HG02943 (cell line): ENCODE measurements at regions not wholly inside any gene's neighbourhood (a gene's known extent, or its start where the extent isn't known, plus 50 kb on each side); places are given as distances from the start of the nearest gene placed in this dataset.
"Not testable (repeated sequence)": the region's sequence is repeated elsewhere in the genome, so short reads cannot be mapped to it uniquely, and the experiment has no call there.

ENCODE experiments used
- ATAC-seq: cut with Tn5 transposase; IDR thresholded peaks from one replicate; pipeline ENCODE4 v1.9.1; 2021; ENCODE audit warnings: mild to moderate bottlenecking, low read depth, moderate library complexity; ENCODE audit not compliant: unreplicated experiment

DNA sequence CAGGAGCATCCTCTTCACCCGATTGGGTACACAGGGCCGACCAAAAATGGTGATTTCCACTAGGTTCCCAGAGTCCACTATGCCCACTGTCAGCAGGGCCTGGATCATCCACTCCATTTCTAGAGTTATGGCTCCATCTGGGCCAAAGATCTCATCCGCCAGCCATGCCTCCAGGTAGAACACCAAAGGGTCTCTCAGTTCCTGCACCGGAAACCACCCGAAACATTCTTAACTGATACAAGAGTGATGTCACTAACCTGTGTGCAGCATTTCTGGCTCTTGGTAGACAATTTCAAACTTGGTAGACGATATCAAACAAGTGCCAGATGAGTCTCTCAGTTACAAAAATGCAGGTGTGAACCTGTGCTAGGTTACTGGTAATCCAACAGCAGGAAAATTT is 306.1 kb downstream of the BCOR start:
- ATAC-seq, result no peak

DNA sequence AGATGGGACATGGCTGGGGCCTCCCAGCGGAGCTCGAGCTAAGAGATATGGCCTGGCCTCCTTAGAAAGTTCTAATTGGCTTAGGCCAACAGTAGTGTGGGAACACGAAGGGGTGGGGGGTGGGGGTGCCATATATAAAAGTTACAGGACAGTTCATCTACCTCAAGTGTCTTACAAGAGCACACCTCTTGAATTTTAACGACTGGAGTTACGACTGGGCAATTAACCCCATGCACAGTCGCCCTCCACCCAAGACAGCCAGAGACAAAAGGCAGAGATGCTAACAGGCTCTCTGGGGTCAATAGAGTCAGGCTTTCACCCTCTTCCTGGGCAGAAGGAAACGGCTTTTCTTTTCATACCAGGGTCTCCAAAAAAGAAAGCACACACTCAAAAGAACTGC is 302.2 kb downstream of the BCOR start:
- ATAC-seq, result no peak

DNA sequence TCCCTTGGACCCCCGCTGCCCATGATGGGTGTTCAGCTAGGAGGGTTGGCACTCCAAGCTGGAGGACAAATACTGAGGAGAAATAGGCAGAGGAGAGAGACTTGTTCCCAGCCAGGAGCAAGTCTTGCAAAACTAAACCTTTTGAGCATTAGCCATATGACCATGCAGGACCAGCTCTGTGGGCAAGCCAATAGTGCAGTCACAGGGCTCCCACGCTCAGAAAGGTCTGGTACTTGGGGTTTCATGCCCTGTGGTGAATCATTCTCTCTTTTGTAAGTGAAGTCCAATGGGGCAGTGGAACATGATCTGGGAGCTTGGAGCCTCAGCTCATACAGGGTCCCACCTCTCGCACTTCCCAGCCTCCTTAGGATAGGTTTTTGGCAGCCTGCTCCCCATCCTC is 300.9 kb downstream of the BCOR start:
- ATAC-seq, result no peak

GRCh38 chrX:39798488-39798887 is 299.3 kb downstream of the BCOR start:
- not testable (repeated sequence) for ATAC-seq

GRCh38 chrX:39802354-39802753 is 295.4 kb downstream of the BCOR start:
- no peak for ATAC-seq

DNA sequence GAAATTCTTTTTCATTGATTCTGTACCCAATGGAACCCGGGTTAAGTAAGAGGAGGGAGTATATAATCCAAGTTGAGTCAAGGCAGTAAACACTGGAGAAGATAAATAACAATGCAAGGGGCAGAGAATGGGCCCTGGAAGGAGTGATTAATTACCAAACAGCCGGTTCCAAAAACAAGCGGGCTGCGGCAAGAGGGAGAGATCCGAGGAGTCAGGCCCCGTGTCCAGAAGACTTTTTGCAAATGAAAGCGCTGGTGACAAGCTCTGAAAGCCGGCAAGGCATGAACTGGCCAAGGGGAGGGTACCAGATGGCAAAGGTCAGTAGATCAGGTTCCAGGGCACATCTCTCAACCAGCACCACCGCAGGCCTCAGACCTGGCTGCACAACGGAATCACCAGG is 294.9 kb downstream of the BCOR start:
- no peak for ATAC-seq

GRCh38 chrX:39805022-39805421 is 292.7 kb downstream of the BCOR start:
- no peak for ATAC-seq

GRCh38 chrX:39805825-39806224 is 291.9 kb downstream of the BCOR start:
- ATAC-seq, result no peak

DNA sequence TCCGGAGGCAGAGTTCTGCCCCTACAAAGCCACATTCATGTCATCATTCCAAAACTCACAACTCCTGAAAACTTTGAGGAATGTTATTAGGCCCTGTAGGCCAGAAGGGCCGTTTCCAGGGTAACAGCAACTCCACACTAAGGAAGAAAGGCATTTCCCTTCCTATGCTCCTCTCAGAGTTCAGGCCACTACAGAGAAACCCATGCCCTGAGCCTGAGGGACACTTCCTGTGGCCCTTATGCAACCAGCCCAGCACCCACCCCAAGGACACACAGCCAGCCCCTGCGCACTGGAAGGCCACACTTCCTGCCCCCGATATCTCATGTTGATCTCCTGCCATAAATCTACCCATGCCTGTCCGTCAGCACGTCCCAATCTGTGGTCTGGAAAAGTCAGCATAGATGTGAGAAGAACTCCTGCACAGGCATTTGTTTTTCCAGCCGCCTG is 289.3 kb downstream of the BCOR start:
- ATAC-seq, result no peak

- ATAC-seq, result no peak
Observed at GRCh38 chrX:39809331-39809730, 288.4 kb downstream of the BCOR start.

DNA sequence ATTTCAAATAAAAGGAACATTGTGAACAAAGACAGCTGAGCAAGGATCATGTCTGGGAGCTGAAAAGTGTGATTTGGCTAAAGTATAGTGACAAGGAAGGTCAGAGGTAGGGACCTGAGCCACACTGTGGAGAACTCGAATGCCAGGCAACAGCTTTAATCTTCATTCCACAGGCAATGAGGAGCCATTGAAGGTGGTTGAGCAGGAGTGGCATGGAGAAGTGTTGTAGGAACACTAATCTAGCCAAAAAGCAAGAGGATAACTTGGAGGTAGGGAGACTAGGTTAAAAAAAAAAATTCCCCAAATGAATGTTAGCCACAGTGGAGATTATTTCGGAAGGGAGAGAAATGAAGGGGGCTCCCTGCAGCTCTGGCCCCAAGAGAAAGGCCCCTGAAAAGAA is 286.9 kb downstream of the BCOR start:
- no peak for ATAC-seq

GRCh38 chrX:39811376-39811775 is 286.4 kb downstream of the BCOR start:
- ATAC-seq, result no peak

DNA sequence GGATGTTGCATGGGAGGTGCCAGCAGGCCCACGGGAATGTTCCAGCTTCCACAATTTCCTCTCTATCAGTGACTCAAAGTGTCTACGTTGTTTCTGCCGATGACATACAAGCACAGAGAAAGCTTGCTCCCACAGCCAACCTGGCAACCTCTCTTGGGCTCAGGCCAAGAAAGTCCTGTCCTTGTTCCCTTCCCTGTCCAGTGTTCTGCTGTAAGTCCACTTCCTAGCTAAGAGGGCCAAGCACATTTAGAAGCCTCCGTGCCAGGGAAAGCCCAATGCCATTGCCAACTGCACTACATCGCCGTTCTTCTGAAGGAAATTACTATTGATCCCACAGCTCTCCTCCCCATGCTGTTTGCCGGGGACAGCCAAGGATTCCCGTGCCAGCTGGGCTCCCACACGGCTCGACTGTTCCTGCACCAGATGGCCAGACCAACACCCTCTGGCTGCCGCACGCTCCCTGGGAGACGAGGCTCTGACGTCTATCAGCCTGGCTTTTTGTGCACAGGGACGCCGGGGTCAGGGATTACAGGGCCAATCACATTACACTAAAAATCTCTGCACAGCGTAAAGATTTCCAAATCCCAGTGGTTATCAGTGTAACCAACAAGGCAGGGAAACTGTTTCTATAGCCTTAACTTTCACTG is 284.0 kb downstream of the BCOR start:
- no peak for ATAC-seq

- no peak for ATAC-seq
Observed at GRCh38 chrX:39814391-39814790, 283.4 kb downstream of the BCOR start.

- ATAC-seq, result no peak
Observed at GRCh38 chrX:39815631-39816030, 282.1 kb downstream of the BCOR start.

DNA sequence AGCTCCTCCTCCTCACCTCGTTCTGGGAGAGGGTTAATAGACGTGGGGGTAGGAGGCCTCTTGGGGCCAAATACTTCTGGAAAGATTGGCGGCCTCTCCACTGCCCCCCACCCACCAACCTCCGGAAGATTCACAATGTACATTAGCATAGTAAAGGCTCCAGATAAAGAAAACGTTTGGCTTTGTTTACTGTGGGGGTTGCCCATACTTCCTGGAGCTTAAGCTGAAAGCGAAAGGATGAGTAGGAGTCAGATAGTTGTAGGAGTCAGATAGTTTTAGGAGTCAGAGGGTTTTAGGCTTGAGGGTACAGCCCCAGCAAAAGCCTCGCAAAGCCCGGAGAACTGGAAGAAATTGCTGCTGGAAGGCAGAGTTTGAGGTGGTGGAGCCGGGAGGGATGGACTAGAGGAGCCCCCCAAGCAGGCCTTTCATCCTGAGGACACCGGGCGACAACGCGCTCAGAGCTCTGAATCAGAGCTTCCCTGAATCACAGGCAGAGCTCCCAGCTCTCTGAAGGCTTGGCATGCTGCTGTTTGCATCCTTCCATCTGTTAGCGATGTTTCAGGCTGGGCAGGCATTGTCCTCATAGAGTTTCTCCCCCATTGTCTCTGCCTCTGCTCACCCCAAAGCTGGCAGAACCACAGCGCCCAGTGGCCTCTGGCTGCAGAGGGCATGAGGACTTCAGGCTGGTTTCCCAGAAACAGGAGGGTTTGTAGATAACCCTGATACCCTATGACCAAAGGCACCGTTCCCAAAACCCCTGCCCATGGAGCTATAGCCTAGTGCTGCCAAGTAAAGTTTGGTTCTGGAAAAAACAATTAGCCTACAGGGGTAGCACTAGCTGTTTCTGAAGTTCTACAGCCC is 280.7 kb downstream of the BCOR start:
- ATAC-seq, result no peak

GRCh38 chrX:39817754-39818470 is 279.8 kb downstream of the BCOR start:
- ATAC-seq, result no peak

DNA sequence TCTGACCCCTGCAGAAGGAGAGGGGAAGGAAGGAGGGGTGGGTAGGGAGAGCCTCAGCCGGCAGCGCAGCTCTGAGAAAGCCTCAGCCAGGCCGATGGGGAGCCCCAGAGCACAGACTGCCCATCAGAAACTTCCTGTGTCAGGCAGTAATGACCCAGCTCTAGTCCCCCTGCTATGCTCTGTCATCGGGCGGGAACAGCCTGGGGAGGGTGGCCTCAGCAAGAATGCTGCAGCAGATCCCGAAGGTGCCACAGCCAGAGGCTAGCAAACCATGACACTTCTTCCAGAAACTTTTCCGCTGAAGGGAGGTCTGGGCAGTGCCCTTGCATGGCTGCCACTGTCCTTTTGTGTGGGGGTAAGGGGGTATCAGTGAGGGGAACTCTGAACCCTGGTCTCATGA is 279.0 kb downstream of the BCOR start:
- no peak for ATAC-seq

GRCh38 chrX:39819921-39820849 is 277.6 kb downstream of the BCOR start:
- no peak for ATAC-seq

- ATAC-seq, result no peak
Observed at GRCh38 chrX:39820938-39821708, 276.6 kb downstream of the BCOR start.
